CD4-positive, CD25-positive, alpha-beta regulatory T cell (primary cell): ENCODE measurements at regions not wholly inside any gene's neighbourhood (a gene's known extent, or its start where the extent isn't known, plus 50 kb on each side); places are given as distances from the start of the nearest gene placed in this dataset.
A peak's percentile ranks its signal among the peaks of the same experiment; 100 is the strongest.

Experiments used
- ATAC-seq, 2 donors: fragments of 150-1000 bp; cut with Tn5 transposase; one replicate each; pipeline ENCODE4 v1.10.0; 2021; ENCODE audit warnings: low read depth in 2 of 2, moderate number of reproducible peaks in 2 of 2, moderate library complexity in 1 of 2
- DNase-seq, 3 donors: peaks; one replicate each; pipeline versions ENCODE4 v3.0.0 to v3.0.0-alpha.2; 2012 to 2022; ENCODE audit warnings: mixed read lengths in 1 of 3
- H3K27ac ChIP-seq: one replicate; pipeline ENCODE4 v1.7.0; 2013; ENCODE audit warnings: mild to moderate bottlenecking, low read length; ENCODE audit not compliant: insufficient read depth, poor library complexity, severe bottlenecking
- H3K27me3 ChIP-seq: one replicate; pipeline ENCODE4 v1.7.0; 2013; ENCODE audit warnings: low read length; ENCODE audit not compliant: control insufficient read depth, insufficient read depth
- H3K36me3 ChIP-seq: one replicate; pipeline ENCODE4 v1.7.0; 2013; ENCODE audit warnings: mild to moderate bottlenecking, low read length, moderate library complexity; ENCODE audit not compliant: control insufficient read depth, insufficient read depth
- H3K4me1 ChIP-seq: 2 replicates; pipeline ENCODE4 v1.7.0; 2013; ENCODE audit warnings: mild to moderate bottlenecking, low read length; ENCODE audit not compliant: insufficient read depth, control insufficient read depth, poor library complexity, severe bottlenecking
- H3K4me3 ChIP-seq: one replicate; pipeline ENCODE4 v1.7.0; 2013; ENCODE audit warnings: low read depth, mild to moderate bottlenecking, low read length, moderate library complexity
- H3K9me3 ChIP-seq, 2 experiments: 1 replicate in 1 of 2; 2 replicates in 1 of 2; pipeline ENCODE4 v1.7.0; 2013; ENCODE audit warnings: low read length in 2 of 2, mild to moderate bottlenecking in 1 of 2, moderate library complexity in 1 of 2; ENCODE audit not compliant: control insufficient read depth in 2 of 2
- H3K27ac Mint-ChIP-seq, 3 donors: one replicate each; pipeline ENCODE4 v1.8.0; 2020 to 2022; ENCODE audit warnings: mild to moderate bottlenecking in 3 of 3, mixed read lengths in 3 of 3, moderate library complexity in 2 of 3
- H3K27me3 Mint-ChIP-seq: one replicate; pipeline ENCODE4 v1.8.0; 2022; ENCODE audit warnings: mild to moderate bottlenecking, mixed read lengths
- H3K36me3 Mint-ChIP-seq: one replicate; pipeline ENCODE4 v1.8.0; 2020; ENCODE audit warnings: mixed read lengths
- H3K4me1 Mint-ChIP-seq, 4 donors: one replicate each; pipeline ENCODE4 v1.8.0; 2020 to 2022; ENCODE audit warnings: mixed read lengths in 4 of 4, mild to moderate bottlenecking in 1 of 4
- H3K4me3 Mint-ChIP-seq, 4 donors: one replicate each; pipeline ENCODE4 v1.8.0; 2020 to 2022; ENCODE audit warnings: mild to moderate bottlenecking in 4 of 4, mixed read lengths in 4 of 4, moderate library complexity in 3 of 4
- H3K9me3 Mint-ChIP-seq, 7 donors: one replicate each; pipeline ENCODE4 v1.8.0; 2020 to 2022; ENCODE audit warnings: mixed read lengths in 7 of 7, mild to moderate bottlenecking in 3 of 7, moderate library complexity in 2 of 7

- no peak for ATAC-seq
- no peak overlapping the region for H3K4me3 Mint-ChIP-seq
These were observed 969.1 kb downstream of the AMY1C start for GRCh38 chr1:104718752-104719151.

GRCh38 chr1:104720741-104721140 is 971.0 kb downstream of the AMY1C start:
- Histone ChIP-seq H3K4me3 (no peak overlapping the region), H3K36me3 (no peaks in the 10 kb centered on the region), H3K4me1 (no peaks in the 10 kb centered on the region), H3K27ac (no peak overlapping the region), H3K27me3 (no peaks in the 10 kb centered on the region), H3K9me3 (peaks cover 0 to 6% of the 10 kb centered on the region in 2 experiments)
- Mint-ChIP-seq H3K4me1 (no peaks in the 10 kb centered on the region), H3K4me3 (no peak overlapping the region), H3K27ac (no peak overlapping the region), H3K27me3 (no peaks in the 10 kb centered on the region), H3K9me3 (peaks cover 2 to 20% (median 13%) of the 10 kb centered on the region in 7 donors), H3K36me3 (no peaks in the 10 kb centered on the region)
- DNase-seq: no peak
- ATAC-seq: no peak

More at GRCh38 chr1:104718752-104719151, 969.1 kb downstream of the AMY1C start:
- no peak overlapping the region for H3K27ac Mint-ChIP-seq
- H3K4me1 ChIP-seq: no peaks in the 10 kb centered on the region
- peaks cover 0 to 6% of the 10 kb centered on the region in 2 experiments for H3K9me3 ChIP-seq
- H3K27me3 Mint-ChIP-seq: no peaks in the 10 kb centered on the region
- no peaks in the 10 kb centered on the region for H3K36me3 Mint-ChIP-seq
- H3K4me3 ChIP-seq: no peak overlapping the region
- H3K9me3 Mint-ChIP-seq: peaks cover 2 to 15% (median 8%) of the 10 kb centered on the region in 7 donors
- H3K36me3 ChIP-seq: no peaks in the 10 kb centered on the region
- no peak for DNase-seq
- H3K4me1 Mint-ChIP-seq: no peaks in the 10 kb centered on the region
- H3K27ac ChIP-seq: no peak overlapping the region
- H3K27me3 ChIP-seq: no peaks in the 10 kb centered on the region

- no peak overlapping the region for H3K27ac Mint-ChIP-seq
- no peaks in the 10 kb centered on the region for H3K36me3 Mint-ChIP-seq
- no peak overlapping the region for H3K4me3 Mint-ChIP-seq
- Histone ChIP-seq H3K27me3 (no peaks in the 10 kb centered on the region), H3K9me3 (peaks cover 0 to 7% of the 10 kb centered on the region in 2 experiments), H3K27ac (no peak overlapping the region), H3K36me3 (no peaks in the 10 kb centered on the region), H3K4me1 (no peaks in the 10 kb centered on the region), H3K4me3 (no peak overlapping the region)
- DNase-seq (no peak), ATAC-seq (no peak)
- H3K4me1 Mint-ChIP-seq: no peaks in the 10 kb centered on the region
- H3K9me3 Mint-ChIP-seq: peaks cover 2 to 33% (median 12%) of the 10 kb centered on the region in 7 donors
- H3K27me3 Mint-ChIP-seq: no peaks in the 10 kb centered on the region
These were observed 977.2 kb downstream of the AMY1C start for GRCh38 chr1:104726917-104727316.

- ATAC-seq (no peak), DNase-seq (no peak)
- H3K27me3 Mint-ChIP-seq: no peaks in the 10 kb centered on the region
- peaks cover 3 to 42% (median 16%) of the 10 kb centered on the region in 7 donors for H3K9me3 Mint-ChIP-seq
- no peaks in the 10 kb centered on the region for H3K4me1 Mint-ChIP-seq
- no peaks in the 10 kb centered on the region for H3K36me3 Mint-ChIP-seq
- no peak overlapping the region for H3K27ac ChIP-seq
- H3K9me3 ChIP-seq: peaks cover 0 to 14% of the 10 kb centered on the region in 2 experiments
- H3K27me3 ChIP-seq: no peaks in the 10 kb centered on the region
- no peak overlapping the region for H3K4me3 ChIP-seq
- no peak overlapping the region for H3K27ac Mint-ChIP-seq
- H3K36me3 ChIP-seq: no peaks in the 10 kb centered on the region
- H3K4me1 ChIP-seq: no peaks in the 10 kb centered on the region
- no peak overlapping the region for H3K4me3 Mint-ChIP-seq
These were observed 984.2 kb downstream of the AMY1C start for GRCh38 chr1:104733866-104734265.

GRCh38 chr1:104745875-104746274 is 996.2 kb downstream of the AMY1C start:
- Histone ChIP-seq H3K27ac (no peak overlapping the region), H3K36me3 (no peaks in the 10 kb centered on the region), H3K4me3 (no peak overlapping the region), H3K4me1 (no peaks in the 10 kb centered on the region), H3K9me3 (no peaks in the 10 kb centered on the region), H3K27me3 (no peaks in the 10 kb centered on the region)
- Mint-ChIP-seq H3K27ac (no peak overlapping the region), H3K9me3 (peaks cover 0 to 19% (median 0%) of the 10 kb centered on the region in 7 donors), H3K4me3 (no peak overlapping the region), H3K27me3 (no peaks in the 10 kb centered on the region), H3K36me3 (no peaks in the 10 kb centered on the region), H3K4me1 (no peaks in the 10 kb centered on the region)
- ATAC-seq (no peak), DNase-seq (no peak)

GRCh38 chr1:104746994-104747393 is 997.3 kb downstream of the AMY1C start:
- Histone ChIP-seq H3K27me3 (no peaks in the 10 kb centered on the region), H3K36me3 (no peaks in the 10 kb centered on the region), H3K4me3 (no peak overlapping the region), H3K9me3 (no peaks in the 10 kb centered on the region), H3K4me1 (no peaks in the 10 kb centered on the region), H3K27ac (no peak overlapping the region)
- H3K9me3 Mint-ChIP-seq: peaks cover 0 to 22% (median 0%) of the 10 kb centered on the region in 7 donors
- H3K27ac Mint-ChIP-seq: no peak overlapping the region
- no peak for ATAC-seq
- no peaks in the 10 kb centered on the region for H3K4me1 Mint-ChIP-seq
- H3K27me3 Mint-ChIP-seq: no peaks in the 10 kb centered on the region
- no peak for DNase-seq
- no peak overlapping the region for H3K4me3 Mint-ChIP-seq
- no peaks in the 10 kb centered on the region for H3K36me3 Mint-ChIP-seq

GRCh38 chr1:104760017-104760416 is 1010.3 kb downstream of the AMY1C start:
- Mint-ChIP-seq H3K27ac (no peak overlapping the region), H3K4me1 (no peaks in the 10 kb centered on the region), H3K36me3 (no peaks in the 10 kb centered on the region), H3K4me3 (no peak overlapping the region), H3K9me3 (peaks cover 0 to 8% (median 4%) of the 10 kb centered on the region in 7 donors), H3K27me3 (no peaks in the 10 kb centered on the region)
- no peaks in the 10 kb centered on the region for H3K4me1 ChIP-seq
- no peak overlapping the region for H3K27ac ChIP-seq
- peak in 1 of 2 donors; percentile 20 for ATAC-seq
- no peaks in the 10 kb centered on the region for H3K36me3 ChIP-seq
- H3K27me3 ChIP-seq: no peaks in the 10 kb centered on the region
- H3K4me3 ChIP-seq: no peak overlapping the region
- H3K9me3 ChIP-seq: peaks cover 2 to 8% of the 10 kb centered on the region in 2 experiments
- no peak for DNase-seq

GRCh38 chr1:104761961-104762570 is 1012.4 kb downstream of the AMY1C start:
- Histone ChIP-seq H3K9me3 (peaks cover 0 to 8% of the 10 kb centered on the region in 2 experiments), H3K4me1 (no peaks in the 10 kb centered on the region), H3K27me3 (no peaks in the 10 kb centered on the region), H3K36me3 (no peaks in the 10 kb centered on the region), H3K4me3 (no peak overlapping the region), H3K27ac (no peak overlapping the region)
- ATAC-seq (no peak), DNase-seq (no peak)
- Mint-ChIP-seq H3K27ac (no peak overlapping the region), H3K36me3 (no peaks in the 10 kb centered on the region), H3K27me3 (no peaks in the 10 kb centered on the region), H3K4me1 (no peaks in the 10 kb centered on the region), H3K4me3 (no peak overlapping the region), H3K9me3 (peaks cover 0 to 10% (median 2%) of the 10 kb centered on the region in 7 donors)
